ENCODE measurements at regions not wholly inside any gene's neighbourhood (a gene's known extent, or its start where the extent isn't known, plus 50 kb on each side); places are given as distances from the start of the nearest gene placed in this dataset.

GRCh38 chr22:47301820-47302475 is 539.5 kb downstream of the TBC1D22A start:
- H3K27ac ChIP-seq: no peak overlapping the region
- H3K36me3 ChIP-seq: no peaks in the 10 kb centered on the region
- H3K4me3 ChIP-seq: no peak overlapping the region
- DNase-seq (ENCODE audit: low spot score in 2 of 2): no peak
- WGBS, 2 donors: 73 to 78% methylated on average over 13 of the region's 13 CpGs
- no peaks in the 10 kb centered on the region for H3K27me3 ChIP-seq
- H3K4me1 ChIP-seq: no peaks in the 10 kb centered on the region
- peaks cover 0 to 7% (median 0%) of the 10 kb centered on the region in 4 donors for H3K9me3 ChIP-seq
- TF ChIP-seq EP300 (IDR thresholded peaks at IDR 0.05) (no peak), POLR2A (IDR thresholded peaks at IDR 0.05) (no peak), CTCF (IDR thresholded peaks at IDR 0.05) (no peak)

GRCh38 chr22:47300698-47301405 is 538.4 kb downstream of the TBC1D22A start:
- 83 to 88% methylated on average over 6 to 10 of the region's 11 CpGs for WGBS, 2 donors
- H3K27ac ChIP-seq: no peak overlapping the region
- DNase-seq (ENCODE audit: low spot score in 2 of 2): no peak
- peaks cover 0 to 7% (median 0%) of the 10 kb centered on the region in 4 donors for H3K9me3 ChIP-seq
- H3K4me1 ChIP-seq: no peaks in the 10 kb centered on the region
- H3K36me3 ChIP-seq: no peaks in the 10 kb centered on the region
- TF ChIP-seq EP300 (IDR thresholded peaks at IDR 0.05) (no peak), POLR2A (IDR thresholded peaks at IDR 0.05) (no peak), CTCF (IDR thresholded peaks at IDR 0.05) (no peak)
- no peaks in the 10 kb centered on the region for H3K27me3 ChIP-seq
- no peak overlapping the region for H3K4me3 ChIP-seq

GRCh38 chr22:47299863-47300697 is 537.6 kb downstream of the TBC1D22A start:
- H3K4me3 ChIP-seq: no peak overlapping the region
- no peaks in the 10 kb centered on the region for H3K36me3 ChIP-seq
- no peak for DNase-seq (ENCODE audit: low spot score in 2 of 2)
- peaks cover 0 to 7% (median 0%) of the 10 kb centered on the region in 4 donors for H3K9me3 ChIP-seq
- H3K27ac ChIP-seq: no peak overlapping the region
- H3K27me3 ChIP-seq: no peaks in the 10 kb centered on the region
- TF ChIP-seq POLR2A (IDR thresholded peaks at IDR 0.05) (no peak), EP300 (IDR thresholded peaks at IDR 0.05) (no peak), CTCF (IDR thresholded peaks at IDR 0.05) (no peak)
- WGBS, 2 donors: 85 to 86% methylated on average over 18 to 21 of the region's 21 CpGs
- H3K4me1 ChIP-seq: no peaks in the 10 kb centered on the region

- DNase-seq (ENCODE audit: low spot score in 2 of 2): no peak
- H3K4me3 ChIP-seq: no peak overlapping the region
- H3K9me3 ChIP-seq: peaks cover 0 to 7% (median 0%) of the 10 kb centered on the region in 4 donors
- 89 to 90% methylated on average over 17 to 18 of the region's 18 CpGs for WGBS, 2 donors
- no peaks in the 10 kb centered on the region for H3K27me3 ChIP-seq
- H3K36me3 ChIP-seq: no peaks in the 10 kb centered on the region
- H3K27ac ChIP-seq: no peak overlapping the region
- no peaks in the 10 kb centered on the region for H3K4me1 ChIP-seq
- TF ChIP-seq CTCF (IDR thresholded peaks at IDR 0.05): no peak
These were observed 536.9 kb downstream of the TBC1D22A start for GRCh38 chr22:47299211-47299862.

Data from tibial nerve (tissue), 4 donors.